ENCODE measurements at regions not wholly inside any gene's neighbourhood (a gene's known extent, or its start where the extent isn't known, plus 50 kb on each side); places are given as distances from the start of the nearest gene placed in this dataset.

- ChIA-PET POLR2A (no interaction called here), CTCF (no interaction called here)
- no peak for TF ChIP-seq CTCF (IDR thresholded peaks at IDR 0.05; ENCODE audit: control extremely low read depth, extremely low read depth, low read depth, missing control alignments)
- no peak for DNase-seq (ENCODE audit: extremely low spot score)
These were observed 138.4 kb upstream of the IER5L start for GRCh38 chr9:129316281-129317030.

GRCh38 chr9:129313331-129313955 is 135.4 kb upstream of the IER5L start:
- CTCF ChIA-PET = no interaction called here
- POLR2A ChIA-PET = no interaction called here
- TF ChIP-seq CTCF (IDR thresholded peaks at IDR 0.05; ENCODE audit: control extremely low read depth, extremely low read depth, low read depth, missing control alignments) = no peak
- peak; percentile 13 for DNase-seq (ENCODE audit: extremely low spot score)

GRCh38 chr9:129312251-129313122 is 134.4 kb upstream of the IER5L start:
- no peak for TF ChIP-seq CTCF (IDR thresholded peaks at IDR 0.05; ENCODE audit: control extremely low read depth, extremely low read depth, low read depth, missing control alignments)
- ChIA-PET CTCF (interaction anchor here (1.1 kb wide), 1 partner anchor 12 kb away, joined by 3 read pairs; no protein-coding TSS in a partner anchor), POLR2A (no interaction called here)
- DNase-seq (ENCODE audit: extremely low spot score) = no peak

- DNase-seq (ENCODE audit: extremely low spot score) = no peak
- ChIA-PET CTCF (interaction anchor here (1.1 kb wide), 1 partner anchor 13 kb away, joined by 3 read pairs; no protein-coding TSS in a partner anchor), POLR2A (no interaction called here)
- TF ChIP-seq CTCF (IDR thresholded peaks at IDR 0.05; ENCODE audit: control extremely low read depth, extremely low read depth, low read depth, missing control alignments) = no peak
These were observed 133.6 kb upstream of the IER5L start for GRCh38 chr9:129311643-129312042.

- POLR2A ChIA-PET = no interaction called here
- CTCF ChIA-PET = no interaction called here
- DNase-seq (ENCODE audit: extremely low spot score) = no peak
- no peak for TF ChIP-seq CTCF (IDR thresholded peaks at IDR 0.05; ENCODE audit: control extremely low read depth, extremely low read depth, low read depth, missing control alignments)
These were observed 132.7 kb upstream of the IER5L start for GRCh38 chr9:129310666-129311350.

GRCh38 chr9:129309906-129310305 is 131.8 kb upstream of the IER5L start:
- no peak for DNase-seq (ENCODE audit: extremely low spot score)
- CTCF ChIA-PET = interaction anchor here (1.2 kb wide), 1 partner anchor 13 kb away, joined by 3 read pairs; no protein-coding TSS in a partner anchor
- TF ChIP-seq CTCF (IDR thresholded peaks at IDR 0.05; ENCODE audit: control extremely low read depth, extremely low read depth, low read depth, missing control alignments) = no peak
- POLR2A ChIA-PET = no interaction called here
